Endothelial cell of umbilical vein (primary cell): ENCODE measurements at regions not wholly inside any gene's neighbourhood (a gene's known extent, or its start where the extent isn't known, plus 50 kb on each side); places are given as distances from the start of the nearest gene placed in this dataset.

Source experiments
- BruUV-seq: library from RNA; stranded (reverse); fragments of 400-500 nt; replicated peaks from 2 replicates; lab custom pipeline; 2021; lab: Mats Ljungman, UMichigan
- CTCF ChIA-PET: fragments of 300-600, 350-600 bp; sonication (Branson Sonifier 250); formaldehyde crosslinking; loops from one replicate; lab custom pipeline; 2021; ENCODE audit warnings: antibody characterized with exemption, inconsistent platforms; lab: Charles Lee
- POLR2A ChIA-PET: fragments of 300-600, 350-600 bp; sonication (Branson Sonifier 250); formaldehyde crosslinking; loops from one replicate; lab custom pipeline; 2021; ENCODE audit warnings: antibody characterized with exemption, inconsistent platforms; lab: Charles Lee
- DNase-seq: peaks from one replicate; pipeline ENCODE4 v3.0.0-alpha.2; 2011; ENCODE audit warnings: low read depth, low spot score
- FAIRE-seq: peaks from 2 replicates; lab custom pipeline; 2011; peaks lifted over from hg19 to GRCh38; lab: Jason Lieb, UNC
- H2AFZ ChIP-seq: 2 replicates; pipeline ENCODE4 v1.6.0; 2012; ENCODE audit warnings: low read depth, low read length, control low read depth, inconsistent platforms
- H3K27ac ChIP-seq: 2 replicates; pipeline ENCODE4 v1.5.1; 2011; ENCODE audit warnings: low read depth, mild to moderate bottlenecking, control low read depth, low read length, moderate library complexity; ENCODE audit not compliant: insufficient read depth
- H3K27me3 ChIP-seq, 2 experiments: 2 replicates each; pipeline versions ENCODE4 v1.6.0 to v1.6.1; 2011; ENCODE audit warnings: low read length in 2 of 2, mixed read lengths in 1 of 2; ENCODE audit not compliant: control insufficient read depth in 2 of 2, insufficient read depth in 2 of 2
- H3K36me3 ChIP-seq, 2 experiments: 2 replicates in 1 of 2; 3 replicates in 1 of 2; pipeline ENCODE4 v1.5.1; 2011; ENCODE audit warnings: low read length in 2 of 2, mild to moderate bottlenecking in 1 of 2, moderate library complexity in 1 of 2; ENCODE audit not compliant: control insufficient read depth in 2 of 2, insufficient read depth in 2 of 2; ENCODE audit errors: extremely low read depth in 1 of 2
- H3K4me1 ChIP-seq: 3 replicates; pipeline ENCODE4 v1.5.1; 2011; ENCODE audit warnings: mild to moderate bottlenecking, low read length; ENCODE audit not compliant: control insufficient read depth, insufficient read depth; ENCODE audit errors: extremely low read depth
- H3K4me2 ChIP-seq: 2 replicates; pipeline ENCODE4 v1.6.1; 2011; ENCODE audit warnings: low read length, control low read depth, mixed read lengths; ENCODE audit not compliant: insufficient read depth
- H3K4me3 ChIP-seq, 3 experiments: fragments of 200-600 bp in 1 of 3; sonication (generic), shearing (Covaris generic) in 1 of 3; replicated peaks in 1 of 3; 2 replicates each; pipeline ENCODE4 v1.5.1; 2011 to 2016; ENCODE audit warnings: control low read depth in 3 of 3, low read length in 3 of 3, mild to moderate bottlenecking in 2 of 3, inconsistent platforms in 1 of 3, low read depth in 1 of 3, moderate library complexity in 1 of 3; ENCODE audit not compliant: insufficient read depth in 1 of 3
- H3K79me2 ChIP-seq: 2 replicates; pipeline ENCODE4 v1.6.0; 2012; ENCODE audit warnings: low read length, inconsistent platforms; ENCODE audit not compliant: control insufficient read depth, insufficient read depth
- H3K9ac ChIP-seq: replicated peaks from 2 replicates; pipeline ENCODE3; 2011; ENCODE audit warnings: low read length, control low read depth; ENCODE audit not compliant: insufficient read depth; ENCODE audit errors: extremely low read depth
- H3K9me1 ChIP-seq: replicated peaks from 3 replicates; pipeline ENCODE4 v1.6.0; 2011; ENCODE audit warnings: mild to moderate bottlenecking, low read length; ENCODE audit not compliant: control insufficient read depth, insufficient read depth; ENCODE audit errors: extremely low read depth
- H3K9me3 ChIP-seq: replicated peaks from 2 replicates; pipeline ENCODE4 v1.5.1; 2012; ENCODE audit warnings: low read length, inconsistent platforms; ENCODE audit not compliant: control insufficient read depth, insufficient read depth
- H4K20me1 ChIP-seq: replicated peaks from 2 replicates; pipeline ENCODE3; 2011; ENCODE audit warnings: mild to moderate bottlenecking, low read length; ENCODE audit not compliant: control insufficient read depth, insufficient read depth; ENCODE audit errors: extremely low read depth
- CTCF ChIP-seq, 2 donors: IDR thresholded peaks; 1 replicate in 1 of 2; 2 replicates in 1 of 2; pipeline ENCODE4 v1.5.1; 2011; ENCODE audit warnings: low read length in 2 of 2, mild to moderate bottlenecking in 2 of 2, moderate library complexity in 2 of 2, control low read depth in 1 of 2, inconsistent platforms in 1 of 2, low read depth in 1 of 2; ENCODE audit not compliant: insufficient read depth in 1 of 2; ENCODE audit errors: extremely low read depth in 1 of 2
- EZH2 ChIP-seq: IDR thresholded peaks from 2 replicates; pipeline ENCODE4 v1.6.1; 2012; ENCODE audit warnings: borderline replicate concordance, low read depth, mild to moderate bottlenecking, moderate library complexity, low read length, inconsistent platforms; ENCODE audit not compliant: severe bottlenecking
- FOS ChIP-seq: IDR thresholded peaks from 2 replicates; pipeline ENCODE4 v1.6.1; 2011; ENCODE audit warnings: mild to moderate bottlenecking, low read length, moderate library complexity, borderline replicate concordance; ENCODE audit not compliant: insufficient read depth
- GATA2 ChIP-seq: IDR thresholded peaks from 2 replicates; pipeline ENCODE4 v1.7.0; 2011; ENCODE audit warnings: low read depth, mild to moderate bottlenecking, moderate library complexity, mixed read lengths, low read length; ENCODE audit not compliant: insufficient read length, insufficient read depth
- JUN ChIP-seq: IDR thresholded peaks from 2 replicates; pipeline ENCODE4 v1.6.1; 2011; ENCODE audit warnings: borderline replicate concordance, low read depth; ENCODE audit not compliant: insufficient read length, insufficient read depth
- MYC ChIP-seq: IDR thresholded peaks from one replicate; pipeline ENCODE4 v1.6.1; 2011; ENCODE audit warnings: mild to moderate bottlenecking, low read depth, low read length
- POLR2A ChIP-seq: IDR thresholded peaks from 2 replicates; pipeline ENCODE4 v1.6.1; 2012; ENCODE audit warnings: low read depth, mild to moderate bottlenecking, control low read depth, low read length
- POLR2AphosphoS5 ChIP-seq: IDR thresholded peaks from 2 replicates; pipeline ENCODE4 v1.6.1; 2012; ENCODE audit warnings: low read depth, mild to moderate bottlenecking, control low read depth, low read length, moderate library complexity; ENCODE audit not compliant: insufficient read depth
- dilution Hi-C: fragments of 300-500 bp; cut with MboI; formaldehyde crosslinking; loops from one replicate; pipeline ENCODE4 v1.15.0; 2019; ENCODE audit warnings: low sequenced_read_pairs; ENCODE audit not compliant: extremely low pct_ligation_motif_present
- intact Hi-C: fragments of 100-400 bp; cut with micrococcal nuclease; formaldehyde crosslinking; loops from one replicate; pipeline ENCODE4 v1.10.0; 2022
- TF ChIP-seq, protein P1 (sequence below): IDR thresholded peaks from 2 replicates; pipeline ENCODE4 v1.6.1; 2011; ENCODE audit not compliant: insufficient read depth, insufficient read length

GRCh38 chr13:84136582-84136981, 254.3 kb upstream of the SLITRK1 start:
- Histone ChIP-seq H3K79me2 (no peaks in the 10 kb centered on the region), H3K9ac (no peak overlapping the region), H3K4me1 (no peaks in the 10 kb centered on the region), H3K36me3 (no peaks in the 10 kb centered on the region), H3K9me3 (peaks cover 4% of the 10 kb centered on the region), H3K9me1 (no peaks in the 10 kb centered on the region), H4K20me1 (no peaks in the 10 kb centered on the region), H3K27ac (no peak overlapping the region), H3K4me3 (no peak overlapping the region), H3K4me2 (no peak overlapping the region), H2AFZ (no peak overlapping the region), H3K27me3 (no peaks in the 10 kb centered on the region)
- ChIA-PET CTCF (no interaction called here), POLR2A (no interaction called here)
- dilution Hi-C loops (no loop called here), intact Hi-C loops (no loop called here)
- no peak for DNase-seq
- TF ChIP-seq CTCF (IDR thresholded peaks at IDR 0.05; ENCODE audit: extremely low read depth in 1 of 2, insufficient read depth in 1 of 2, low read depth in 1 of 2, low read length in 2 of 2), result no peak
- TF ChIP-seq JUN, result no peak
- TF ChIP-seq POLR2A, result no peak
- no peak for TF ChIP-seq GATA2
- TF ChIP-seq POLR2AphosphoS5, result no peak
- no peak for TF ChIP-seq MYC
- TF ChIP-seq, protein P1, sequence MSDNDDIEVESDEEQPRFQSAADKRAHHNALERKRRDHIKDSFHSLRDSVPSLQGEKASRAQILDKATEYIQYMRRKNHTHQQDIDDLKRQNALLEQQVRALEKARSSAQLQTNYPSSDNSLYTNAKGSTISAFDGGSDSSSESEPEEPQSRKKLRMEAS, result no peak
- TF ChIP-seq FOS, result no peak
- TF ChIP-seq EZH2, result no peak
- no peak for FAIRE-seq
- BruUV-seq, result no TSS peak
